ENCODE measurements at regions not wholly inside any gene's neighbourhood (a gene's known extent, or its start where the extent isn't known, plus 50 kb on each side); places are given as distances from the start of the nearest gene placed in this dataset.
A peak's percentile ranks its signal among the peaks of the same experiment; 100 is the strongest.

- WGBS (ENCODE audit: insufficient coverage): 70% methylated on average over 4 of the region's 5 CpGs
- Mint-ChIP-seq H3K4me3 (no peak overlapping the region), H3K36me3 (no peaks in the 10 kb centered on the region)
Observed at GRCh38 chr14:81662066-81662465, 128.4 kb upstream of the SEL1L start.

DNA sequence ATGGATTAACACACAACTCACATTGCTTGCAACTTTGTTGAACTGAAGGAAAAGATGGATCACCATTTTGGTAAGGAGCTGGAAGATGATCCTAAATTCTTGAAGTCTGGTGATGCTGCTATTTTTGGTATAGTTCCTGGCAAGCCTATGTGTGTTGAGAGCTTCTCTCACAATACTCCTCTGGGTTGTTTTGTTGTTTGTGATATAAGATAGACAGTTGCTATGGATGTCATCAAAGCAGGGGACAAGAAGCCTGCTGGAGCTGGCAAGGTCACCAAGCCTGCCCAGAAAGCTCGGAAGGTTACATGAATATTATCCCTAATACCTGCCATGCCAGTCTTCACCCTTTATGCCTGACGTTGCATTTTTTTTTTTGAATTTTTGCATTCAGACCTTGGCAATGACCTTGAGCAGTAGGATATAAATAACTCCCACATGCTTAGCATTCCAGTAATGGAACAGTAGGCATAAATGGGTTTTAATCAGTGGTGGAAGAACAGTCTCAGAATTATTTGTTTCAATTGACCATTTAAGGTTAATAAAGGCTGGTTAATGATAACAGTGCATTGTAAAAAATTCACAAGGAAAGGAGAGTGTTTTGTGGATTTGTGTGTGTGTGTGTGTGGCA is 129.0 kb upstream of the SEL1L start:
- intact Hi-C loops (cut with micrococcal nuclease): no loop called here
- Mint-ChIP-seq H3K27ac (peak overlapping the region in 1 of 7 donors; percentile 50), H3K36me3 (no peaks in the 10 kb centered on the region), H3K4me3 (no peak overlapping the region), H3K9me3 (peaks cover 0 to 8% (median under 1%) of the 10 kb centered on the region in 7 donors), H3K4me1 (no peaks in the 10 kb centered on the region), H3K27me3 (ENCODE audit: low read depth in 3 of 3) (peaks cover 0 to 2% (median 1%) of the 10 kb centered on the region in 3 donors)
- no peaks in the 10 kb centered on the region for H3K9me3 ChIP-seq (replicated peaks in 1 of 2; ENCODE audit: control insufficient read depth in 1 of 2, insufficient read depth in 1 of 2, low read length in 2 of 2)
- no CpG with 5 or more reads among the region's 2 CpGs for WGBS (ENCODE audit: insufficient coverage)
- H3K4me2 ChIP-seq (replicated peaks; ENCODE audit: extremely low read depth, low read length, poor library complexity, severe bottlenecking): no peak overlapping the region
- H3K9ac ChIP-seq (ENCODE audit: insufficient read depth, low read length, poor library complexity, severe bottlenecking): no peak overlapping the region
- no peaks in the 10 kb centered on the region for H3K79me2 ChIP-seq (ENCODE audit: insufficient read depth, low read length)
- H3K27ac ChIP-seq (ENCODE audit: low read depth in 1 of 2, low read length in 2 of 2): no peak overlapping the region
- H3K4me3 ChIP-seq (replicated peaks in 1 of 3; ENCODE audit: low read depth in 2 of 3, low read length in 3 of 3): no peak overlapping the region
- TF ChIP-seq CTCF (IDR thresholded peaks at IDR 0.05): no peak
- no peak for DNase-seq
- H2AFZ ChIP-seq (ENCODE audit: insufficient read depth, low read depth, low read length, poor library complexity, severe bottlenecking): no peak overlapping the region
- H3K36me3 ChIP-seq (replicated peaks in 1 of 2; ENCODE audit: control insufficient read depth in 1 of 2, insufficient read depth in 2 of 2, low read length in 2 of 2): no peaks in the 10 kb centered on the region
- H3K4me1 ChIP-seq (ENCODE audit: control insufficient read depth in 1 of 2, insufficient read depth in 2 of 2, low read length in 2 of 2): no peaks in the 10 kb centered on the region
- H4K20me1 ChIP-seq (ENCODE audit: insufficient read depth, low read length): no peaks in the 10 kb centered on the region
- H3K27me3 ChIP-seq (ENCODE audit: control insufficient read depth in 2 of 2, insufficient read depth in 2 of 2, low read length in 2 of 2): no peaks in the 10 kb centered on the region

More at GRCh38 chr14:81662066-81662465, 128.4 kb upstream of the SEL1L start:
- Mint-ChIP-seq H3K9me3 (peaks cover 0 to 7% (median 0%) of the 10 kb centered on the region in 7 donors), H3K27ac (peak overlapping the region in 1 of 7 donors; percentile 50), H3K4me1 (no peaks in the 10 kb centered on the region), H3K27me3 (ENCODE audit: low read depth in 3 of 3) (peaks cover 0 to 2% (median 1%) of the 10 kb centered on the region in 3 donors)
- Histone ChIP-seq H2AFZ (ENCODE audit: insufficient read depth, low read depth, low read length, poor library complexity, severe bottlenecking) (no peak overlapping the region), H3K4me1 (ENCODE audit: control insufficient read depth in 1 of 2, insufficient read depth in 2 of 2, low read length in 2 of 2) (no peaks in the 10 kb centered on the region), H3K9ac (ENCODE audit: insufficient read depth, low read length, poor library complexity, severe bottlenecking) (no peak overlapping the region), H3K79me2 (ENCODE audit: insufficient read depth, low read length) (no peaks in the 10 kb centered on the region), H3K9me3 (replicated peaks in 1 of 2; ENCODE audit: control insufficient read depth in 1 of 2, insufficient read depth in 1 of 2, low read length in 2 of 2) (no peaks in the 10 kb centered on the region), H3K4me2 (replicated peaks; ENCODE audit: extremely low read depth, low read length, poor library complexity, severe bottlenecking) (no peak overlapping the region), H3K4me3 (replicated peaks in 1 of 3; ENCODE audit: low read depth in 2 of 3, low read length in 3 of 3) (no peak overlapping the region), H3K27ac (ENCODE audit: low read depth in 1 of 2, low read length in 2 of 2) (no peak overlapping the region), H4K20me1 (ENCODE audit: insufficient read depth, low read length) (no peaks in the 10 kb centered on the region), H3K36me3 (replicated peaks in 1 of 2; ENCODE audit: control insufficient read depth in 1 of 2, insufficient read depth in 2 of 2, low read length in 2 of 2) (no peaks in the 10 kb centered on the region), H3K27me3 (ENCODE audit: control insufficient read depth in 2 of 2, insufficient read depth in 2 of 2, low read length in 2 of 2) (no peaks in the 10 kb centered on the region)
- TF ChIP-seq CTCF (IDR thresholded peaks at IDR 0.05): no peak
- intact Hi-C loops (cut with micrococcal nuclease): no loop called here
- DNase-seq: no peak

All from CD14-positive monocyte (primary cell).